ENCODE measurements at regions not wholly inside any gene's neighbourhood (a gene's known extent, or its start where the extent isn't known, plus 50 kb on each side); places are given as distances from the start of the nearest gene placed in this dataset.

- TF ChIP-seq CTCF (IDR thresholded peaks at IDR 0.05): no peak
- no peak for TF ChIP-seq POLR2A (IDR thresholded peaks at IDR 0.05)
Measured at GRCh38 chr1:187042538-187042937, 213.8 kb downstream of the PLA2G4A start.

Data from sigmoid colon (tissue), 3 donors.